SK-N-SH treated with all-trans-retinoic acid at 6 μM for 48 hours (cell line): ENCODE measurements at regions not wholly inside any gene's neighbourhood (a gene's known extent, or its start where the extent isn't known, plus 50 kb on each side); places are given as distances from the start of the nearest gene placed in this dataset.

Experiments used
- ATAC-seq: fragments of 200-7000 bp; cut with Tn5 transposase; 3 replicates; pipeline ENCODE4 v1.9.1; 2020; ENCODE audit warnings: mild to moderate bottlenecking, moderate library complexity
- BACH2 ChIP-seq: fragments of 250-450 bp; sonication (Bioruptor Pico); IDR thresholded peaks from 2 replicates; pipeline ENCODE4 v1.9.0; 2021; ENCODE audit warnings: mild to moderate bottlenecking, borderline replicate concordance
- CREB5 ChIP-seq: fragments of 250-450 bp; sonication (Bioruptor Pico); IDR thresholded peaks from 2 replicates; pipeline ENCODE4 v1.5.1; 2020; ENCODE audit warnings: low read depth, mild to moderate bottlenecking, moderate library complexity
- CSDC2 ChIP-seq: fragments of 250-450 bp; sonication (Bioruptor Pico); IDR thresholded peaks from 2 replicates; pipeline ENCODE4 v1.5.0; 2020; ENCODE audit warnings: mild to moderate bottlenecking, moderate library complexity
- CSRNP3 ChIP-seq: fragments of 250-450 bp; sonication (Bioruptor Pico); IDR thresholded peaks from 2 replicates; pipeline ENCODE4 v1.5.1; 2021; ENCODE audit warnings: mild to moderate bottlenecking, moderate library complexity
- ESRRG ChIP-seq: fragments of 250-450 bp; sonication (Bioruptor Pico); IDR thresholded peaks from 2 replicates; pipeline ENCODE4 v1.6.1; 2021; ENCODE audit warnings: mild to moderate bottlenecking
- GLIS3 ChIP-seq: fragments of 250-450 bp; sonication (Bioruptor Pico); IDR thresholded peaks from 2 replicates; pipeline ENCODE4 v1.5.0; 2020; ENCODE audit warnings: mild to moderate bottlenecking, moderate library complexity
- ISL1 ChIP-seq: fragments of 250-450 bp; sonication (Bioruptor Pico); IDR thresholded peaks from 2 replicates; pipeline ENCODE4 v2.1.2; 2022; ENCODE audit warnings: mild to moderate bottlenecking, moderate library complexity
- OSR1 ChIP-seq: fragments of 250-450 bp; sonication (Bioruptor Pico); IDR thresholded peaks from 2 replicates; pipeline ENCODE4 v1.8.0; 2022; ENCODE audit warnings: moderate library complexity, mild to moderate bottlenecking, inconsistent platforms
- PATZ1 ChIP-seq: fragments of 250-450 bp; sonication (Bioruptor Pico); IDR thresholded peaks from 2 replicates; pipeline ENCODE4 v1.8.0; 2020; ENCODE audit warnings: mild to moderate bottlenecking, moderate library complexity, borderline replicate concordance
- POU6F1 ChIP-seq: fragments of 250-450 bp; sonication (Bioruptor Pico); IDR thresholded peaks from 2 replicates; pipeline ENCODE4 v1.8.0; 2021; ENCODE audit warnings: low read depth, mild to moderate bottlenecking, moderate library complexity, borderline replicate concordance
- PPARA ChIP-seq: fragments of 250-450 bp; sonication (Bioruptor Pico); IDR thresholded peaks from 2 replicates; pipeline ENCODE4 v1.5.0; 2020; ENCODE audit warnings: mild to moderate bottlenecking, borderline replicate concordance
- RARB ChIP-seq: fragments of 250-450 bp; sonication (Bioruptor Pico); IDR thresholded peaks from 2 replicates; pipeline ENCODE4 v1.8.0; 2021; ENCODE audit warnings: mild to moderate bottlenecking, moderate library complexity
- SNAI2 ChIP-seq: fragments of 250-450 bp; sonication (Bioruptor Pico); IDR thresholded peaks from 2 replicates; pipeline ENCODE4 v1.5.0; 2020; ENCODE audit warnings: mild to moderate bottlenecking, moderate library complexity
- TCF4 ChIP-seq: fragments of 250-450 bp; sonication (Bioruptor Pico); IDR thresholded peaks from 2 replicates; pipeline ENCODE4 v1.8.0; 2021; ENCODE audit warnings: mild to moderate bottlenecking, moderate library complexity, borderline replicate concordance
- ZC3H10 ChIP-seq: fragments of 250-450 bp; sonication (Bioruptor Pico); IDR thresholded peaks from 2 replicates; pipeline ENCODE4 v1.5.1; 2021; ENCODE audit warnings: mild to moderate bottlenecking, moderate library complexity
- ZFP3 ChIP-seq: fragments of 250-450 bp; sonication (Bioruptor Pico); IDR thresholded peaks from 2 replicates; pipeline ENCODE4 v1.5.0; 2020; ENCODE audit warnings: mild to moderate bottlenecking, moderate library complexity
- ZFP30 ChIP-seq: fragments of 450-650 bp; formaldehyde crosslinking; IDR thresholded peaks from 2 replicates; pipeline ENCODE4 v1.5.0; 2022; ENCODE audit warnings: mild to moderate bottlenecking, moderate library complexity
- ZNF565 ChIP-seq: fragments of 450-650 bp; formaldehyde crosslinking; conservative IDR thresholded peaks from 2 replicates; pipeline ENCODE4 v1.5.0; 2020; ENCODE audit warnings: low read depth, mild to moderate bottlenecking, moderate library complexity
- ZNF70 ChIP-seq: fragments of 450-650 bp; formaldehyde crosslinking; IDR thresholded peaks from 2 replicates; pipeline ENCODE4 v1.5.0; 2020; ENCODE audit warnings: mild to moderate bottlenecking, moderate library complexity
- ZNF8 ChIP-seq: fragments of 450-650 bp; formaldehyde crosslinking; IDR thresholded peaks from 2 replicates; pipeline ENCODE4 v1.5.0; 2020; ENCODE audit warnings: mild to moderate bottlenecking, moderate library complexity
- TF ChIP-seq, protein P1 (sequence below): fragments of 250-450 bp; sonication (Bioruptor Pico); IDR thresholded peaks from 2 replicates; pipeline ENCODE4 v1.5.0; 2020; ENCODE audit warnings: mild to moderate bottlenecking, moderate library complexity

GRCh38 chr10:3902054-3902808, 117.2 kb upstream of the KLF6 start:
- ATAC-seq: peak; percentile 39
- TF ChIP-seq POU6F1 (CRISPR knock-in tag) (no peak), BACH2 (no peak), ESRRG (CRISPR knock-in tag) (no peak), ZNF8 (CRISPR knock-in tag) (no peak), TCF4 (CRISPR knock-in tag) (no peak), ZNF565 (CRISPR knock-in tag) (no peak), CSRNP3 (CRISPR knock-in tag) (no peak), PPARA (no peak), ZNF70 (CRISPR knock-in tag) (no peak), OSR1 (CRISPR knock-in tag) (no peak), GLIS3 (CRISPR knock-in tag) (no peak), CSDC2 (CRISPR knock-in tag) (no peak), CREB5 (CRISPR knock-in tag) (no peak), ISL1 (no peak), ZFP3 (CRISPR knock-in tag) (no peak), SNAI2 (CRISPR knock-in tag) (no peak)
- TF ChIP-seq, protein P1, sequence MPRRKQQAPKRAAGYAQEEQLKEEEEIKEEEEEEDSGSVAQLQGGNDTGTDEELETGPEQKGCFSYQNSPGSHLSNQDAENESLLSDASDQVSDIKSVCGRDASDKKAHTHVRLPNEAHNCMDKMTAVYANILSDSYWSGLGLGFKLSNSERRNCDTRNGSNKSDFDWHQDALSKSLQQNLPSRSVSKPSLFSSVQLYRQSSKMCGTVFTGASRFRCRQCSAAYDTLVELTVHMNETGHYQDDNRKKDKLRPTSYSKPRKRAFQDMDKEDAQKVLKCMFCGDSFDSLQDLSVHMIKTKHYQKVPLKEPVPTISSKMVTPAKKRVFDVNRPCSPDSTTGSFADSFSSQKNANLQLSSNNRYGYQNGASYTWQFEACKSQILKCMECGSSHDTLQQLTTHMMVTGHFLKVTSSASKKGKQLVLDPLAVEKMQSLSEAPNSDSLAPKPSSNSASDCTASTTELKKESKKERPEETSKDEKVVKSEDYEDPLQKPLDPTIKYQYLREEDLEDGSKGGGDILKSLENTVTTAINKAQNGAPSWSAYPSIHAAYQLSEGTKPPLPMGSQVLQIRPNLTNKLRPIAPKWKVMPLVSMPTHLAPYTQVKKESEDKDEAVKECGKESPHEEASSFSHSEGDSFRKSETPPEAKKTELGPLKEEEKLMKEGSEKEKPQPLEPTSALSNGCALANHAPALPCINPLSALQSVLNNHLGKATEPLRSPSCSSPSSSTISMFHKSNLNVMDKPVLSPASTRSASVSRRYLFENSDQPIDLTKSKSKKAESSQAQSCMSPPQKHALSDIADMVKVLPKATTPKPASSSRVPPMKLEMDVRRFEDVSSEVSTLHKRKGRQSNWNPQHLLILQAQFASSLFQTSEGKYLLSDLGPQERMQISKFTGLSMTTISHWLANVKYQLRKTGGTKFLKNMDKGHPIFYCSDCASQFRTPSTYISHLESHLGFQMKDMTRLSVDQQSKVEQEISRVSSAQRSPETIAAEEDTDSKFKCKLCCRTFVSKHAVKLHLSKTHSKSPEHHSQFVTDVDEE: no peak

GRCh38 chr10:3901370-3901769, 116.4 kb upstream of the KLF6 start:
- no peak for ATAC-seq

GRCh38 chr10:3900391-3900790, 115.4 kb upstream of the KLF6 start:
- no peak for ATAC-seq
- no peak for TF ChIP-seq ZFP3 (CRISPR knock-in tag)
- no peak for TF ChIP-seq CSDC2 (CRISPR knock-in tag)
- no peak for TF ChIP-seq TCF4 (CRISPR knock-in tag)
- no peak for TF ChIP-seq SNAI2 (CRISPR knock-in tag)
- no peak for TF ChIP-seq ISL1
- TF ChIP-seq ZFP30: no peak
- TF ChIP-seq, protein P1: no peak
- no peak for TF ChIP-seq BACH2
- no peak for TF ChIP-seq CREB5 (CRISPR knock-in tag)
- TF ChIP-seq CSRNP3 (CRISPR knock-in tag): no peak
- TF ChIP-seq ZNF8 (CRISPR knock-in tag): no peak
- TF ChIP-seq PPARA: no peak
- no peak for TF ChIP-seq OSR1 (CRISPR knock-in tag)
- TF ChIP-seq ZC3H10 (CRISPR knock-in tag): no peak
- no peak for TF ChIP-seq RARB (CRISPR knock-in tag)
- no peak for TF ChIP-seq GLIS3 (CRISPR knock-in tag)
- no peak for TF ChIP-seq ZNF565 (CRISPR knock-in tag)
- TF ChIP-seq ZNF70 (CRISPR knock-in tag): no peak
- no peak for TF ChIP-seq ESRRG (CRISPR knock-in tag)
- TF ChIP-seq PATZ1: no peak
- TF ChIP-seq, all 23 proteins: peak for 0

More at GRCh38 chr10:3901370-3901769, 116.4 kb upstream of the KLF6 start:
- no peak for TF ChIP-seq ZNF8 (CRISPR knock-in tag)
